Brain microvascular endothelial cell (primary cell): ENCODE measurements at regions not wholly inside any gene's neighbourhood (a gene's known extent, or its start where the extent isn't known, plus 50 kb on each side); places are given as distances from the start of the nearest gene placed in this dataset.

Experiments used
- DNase-seq: peaks from one replicate; pipeline ENCODE4 v3.0.0-alpha.2; 2020
- H3K27ac ChIP-seq: fragments of 250-450 bp; sonication (Bioruptor Pico); 2 replicates; pipeline ENCODE4 v1.5.1; 2020; ENCODE audit warnings: mild to moderate bottlenecking, moderate library complexity
- H3K27me3 ChIP-seq: fragments of 250-450 bp; sonication (Bioruptor Pico); replicated peaks from 2 replicates; pipeline ENCODE4 v1.5.1; 2020; ENCODE audit warnings: mild to moderate bottlenecking
- H3K36me3 ChIP-seq: fragments of 250-450 bp; sonication (Bioruptor Pico); replicated peaks from 2 replicates; pipeline ENCODE4 v1.5.1; 2020; ENCODE audit warnings: mild to moderate bottlenecking
- H3K4me3 ChIP-seq: 2 replicates; pipeline ENCODE4 v1.5.1; 2011; ENCODE audit warnings: low read depth, mild to moderate bottlenecking, control low read depth, low read length, moderate library complexity
- CTCF ChIP-seq: IDR thresholded peaks from 2 replicates; pipeline ENCODE4 v1.5.1; 2011; ENCODE audit warnings: low read depth, mild to moderate bottlenecking, moderate library complexity, low read length, control low read depth, inconsistent platforms; ENCODE audit errors: missing control alignments
- in situ Hi-C: cut with HindIII; loops from 2 replicates; pipeline ENCODE4 v1.10.0; 2017; ENCODE audit warnings: low sequenced_read_pairs, low pct_ligation_motif_present

GRCh38 chr19:28014615-28015405 lies 1198.1 kb downstream of the UQCRFS1 start:
- Histone ChIP-seq H3K27ac (no peak overlapping the region), H3K27me3 (no peaks in the 10 kb centered on the region), H3K4me3 (no peak overlapping the region), H3K36me3 (no peaks in the 10 kb centered on the region)
- in situ Hi-C loops: no loop called here
- DNase-seq: no peak
- TF ChIP-seq CTCF: no peak

- no peak for TF ChIP-seq CTCF
- Histone ChIP-seq H3K4me3 (no peak overlapping the region), H3K27ac (no peak overlapping the region), H3K36me3 (no peaks in the 10 kb centered on the region), H3K27me3 (no peaks in the 10 kb centered on the region)
- in situ Hi-C loops: no loop called here
- DNase-seq: no peak
Measured at GRCh38 chr19:28012361-28012760, 1200.6 kb downstream of the UQCRFS1 start.

GRCh38 chr19:28010656-28011055 lies 1202.3 kb downstream of the UQCRFS1 start:
- no peak for TF ChIP-seq CTCF
- Histone ChIP-seq H3K36me3 (no peaks in the 10 kb centered on the region), H3K27me3 (no peaks in the 10 kb centered on the region), H3K27ac (no peak overlapping the region), H3K4me3 (no peak overlapping the region)
- no peak for DNase-seq
- in situ Hi-C loops: no loop called here

- in situ Hi-C loops: no loop called here
- no peak overlapping the region for H3K4me3 ChIP-seq
Measured at GRCh38 chr19:28009696-28010095, 1203.3 kb downstream of the UQCRFS1 start.

GRCh38 chr19:28008695-28009094 lies 1204.3 kb downstream of the UQCRFS1 start:
- no peak for DNase-seq
- H3K36me3 ChIP-seq: no peaks in the 10 kb centered on the region
- H3K27ac ChIP-seq: no peak overlapping the region
- no peaks in the 10 kb centered on the region for H3K27me3 ChIP-seq
- in situ Hi-C loops: no loop called here
- no peak for TF ChIP-seq CTCF
- no peak overlapping the region for H3K4me3 ChIP-seq

More at GRCh38 chr19:28009696-28010095, 1203.3 kb downstream of the UQCRFS1 start:
- Histone ChIP-seq H3K27me3 (no peaks in the 10 kb centered on the region), H3K27ac (no peak overlapping the region), H3K36me3 (no peaks in the 10 kb centered on the region)
- no peak for TF ChIP-seq CTCF
- DNase-seq: no peak

- Histone ChIP-seq H3K27ac (no peak overlapping the region), H3K36me3 (no peaks in the 10 kb centered on the region), H3K27me3 (no peaks in the 10 kb centered on the region), H3K4me3 (no peak overlapping the region)
- in situ Hi-C loops: no loop called here
- no peak for DNase-seq
- no peak for TF ChIP-seq CTCF
Measured at GRCh38 chr19:28003543-28003942, 1209.4 kb downstream of the UQCRFS1 start.
